ENCODE measurements at regions not wholly inside any gene's neighbourhood (a gene's known extent, or its start where the extent isn't known, plus 50 kb on each side); places are given as distances from the start of the nearest gene placed in this dataset.

DNA sequence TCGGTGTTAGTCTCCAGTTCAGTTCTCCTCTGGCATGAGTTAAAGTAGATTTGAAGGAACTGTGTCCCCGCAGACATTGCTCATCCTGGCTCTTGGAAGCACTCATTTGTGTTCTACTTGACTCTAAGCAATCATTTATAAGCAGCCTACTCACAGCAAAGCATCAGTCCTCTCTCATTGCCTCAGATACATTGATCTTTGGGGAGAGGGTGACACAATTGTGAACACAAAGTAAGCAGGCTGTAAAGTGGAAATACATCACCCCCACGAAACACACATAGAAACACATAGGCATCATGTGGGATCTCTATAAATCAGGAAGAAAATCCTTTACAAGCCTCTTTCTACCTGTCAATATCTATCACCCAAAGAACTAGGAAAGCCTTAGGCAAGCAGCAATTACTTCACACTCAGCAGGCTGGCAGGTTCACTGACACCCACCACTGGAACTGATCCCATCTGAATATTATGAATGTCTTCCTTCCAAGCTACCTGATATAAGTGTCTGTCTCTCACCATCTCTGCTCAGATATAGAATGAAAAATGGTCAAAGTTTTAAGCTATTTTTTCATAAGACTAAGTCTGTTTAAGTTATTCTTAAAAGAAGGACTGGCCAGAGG lies 675.8 kb downstream of the HACE1 start:
- no peak overlapping the region for H3K27ac ChIP-seq
- no peak for TF ChIP-seq POLR2A (IDR thresholded peaks at IDR 0.05)
- TF ChIP-seq, protein P1, sequence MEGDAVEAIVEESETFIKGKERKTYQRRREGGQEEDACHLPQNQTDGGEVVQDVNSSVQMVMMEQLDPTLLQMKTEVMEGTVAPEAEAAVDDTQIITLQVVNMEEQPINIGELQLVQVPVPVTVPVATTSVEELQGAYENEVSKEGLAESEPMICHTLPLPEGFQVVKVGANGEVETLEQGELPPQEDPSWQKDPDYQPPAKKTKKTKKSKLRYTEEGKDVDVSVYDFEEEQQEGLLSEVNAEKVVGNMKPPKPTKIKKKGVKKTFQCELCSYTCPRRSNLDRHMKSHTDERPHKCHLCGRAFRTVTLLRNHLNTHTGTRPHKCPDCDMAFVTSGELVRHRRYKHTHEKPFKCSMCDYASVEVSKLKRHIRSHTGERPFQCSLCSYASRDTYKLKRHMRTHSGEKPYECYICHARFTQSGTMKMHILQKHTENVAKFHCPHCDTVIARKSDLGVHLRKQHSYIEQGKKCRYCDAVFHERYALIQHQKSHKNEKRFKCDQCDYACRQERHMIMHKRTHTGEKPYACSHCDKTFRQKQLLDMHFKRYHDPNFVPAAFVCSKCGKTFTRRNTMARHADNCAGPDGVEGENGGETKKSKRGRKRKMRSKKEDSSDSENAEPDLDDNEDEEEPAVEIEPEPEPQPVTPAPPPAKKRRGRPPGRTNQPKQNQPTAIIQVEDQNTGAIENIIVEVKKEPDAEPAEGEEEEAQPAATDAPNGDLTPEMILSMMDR (IDR thresholded peaks at IDR 0.05): no peak

DNA sequence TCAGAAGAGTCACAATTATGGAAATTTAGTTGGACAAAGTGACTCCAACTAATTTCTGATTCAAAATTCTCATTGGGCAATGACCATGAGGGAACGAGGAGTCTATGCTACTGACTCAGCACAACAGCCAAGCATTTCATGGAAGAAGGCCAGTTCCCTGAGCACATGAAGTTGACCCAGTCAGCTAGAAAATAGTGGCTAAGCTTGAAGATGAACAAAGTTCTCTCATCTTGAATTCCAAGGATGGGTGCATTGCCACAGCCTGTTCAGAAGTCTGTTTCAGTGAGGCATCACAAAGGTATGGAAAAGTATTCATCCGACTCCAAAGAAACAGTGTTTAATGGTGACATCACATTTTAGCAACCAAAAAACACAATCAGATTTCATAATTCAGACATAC lies 676.9 kb downstream of the HACE1 start:
- no peak overlapping the region for H3K4me3 ChIP-seq
- no peaks in the 10 kb centered on the region for H3K27me3 ChIP-seq
- WGBS, 2 donors: 64 to 77% methylated on average over 2 of the region's 2 CpGs
- no peak for DNase-seq
- TF ChIP-seq, protein P1 (IDR thresholded peaks at IDR 0.05): no peak
- TF ChIP-seq POLR2A (IDR thresholded peaks at IDR 0.05): no peak
- no peaks in the 10 kb centered on the region for H3K36me3 ChIP-seq (ENCODE audit: low read depth, missing control alignments)
- H3K4me1 ChIP-seq: no peaks in the 10 kb centered on the region
- H3K27ac ChIP-seq: no peak overlapping the region
- no peaks in the 10 kb centered on the region for H3K9me3 ChIP-seq
- intact Hi-C loops (cut with DNase I; ENCODE audit: low total_unique reads): no loop called here

More for the DNA sequence above, 675.8 kb downstream of the HACE1 start:
- H3K36me3 ChIP-seq (ENCODE audit: low read depth, missing control alignments): no peaks in the 10 kb centered on the region
- H3K4me3 ChIP-seq: no peak overlapping the region
- intact Hi-C loops (cut with DNase I; ENCODE audit: low total_unique reads): no loop called here
- H3K4me1 ChIP-seq: no peaks in the 10 kb centered on the region
- H3K27me3 ChIP-seq: no peaks in the 10 kb centered on the region
- WGBS, 2 donors: 83 to 86% methylated on average over 3 of the region's 3 CpGs
- no peaks in the 10 kb centered on the region for H3K9me3 ChIP-seq
- no peak for DNase-seq

DNA sequence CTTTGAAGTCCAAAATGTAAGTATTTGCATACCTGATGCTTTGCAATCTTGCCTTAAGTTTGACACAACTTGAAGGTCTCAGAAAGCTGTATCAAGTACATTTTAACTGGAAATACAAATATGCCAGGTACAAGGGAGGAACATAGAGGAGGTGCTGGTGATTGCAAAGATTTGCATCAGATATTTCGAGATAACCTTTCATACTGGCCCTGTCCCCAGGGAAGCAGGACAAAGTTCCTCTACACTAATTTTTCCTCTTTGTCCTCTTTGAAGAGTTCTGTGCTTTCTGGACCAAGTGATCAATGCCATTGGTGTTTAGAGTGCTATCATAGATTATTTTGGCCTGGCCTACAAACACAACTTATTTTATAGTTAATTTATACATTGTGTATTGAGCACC lies 686.1 kb downstream of the HACE1 start:
- TF ChIP-seq POLR2A (IDR thresholded peaks at IDR 0.05): no peak
- TF ChIP-seq, protein P1 (IDR thresholded peaks at IDR 0.05): no peak

DNA sequence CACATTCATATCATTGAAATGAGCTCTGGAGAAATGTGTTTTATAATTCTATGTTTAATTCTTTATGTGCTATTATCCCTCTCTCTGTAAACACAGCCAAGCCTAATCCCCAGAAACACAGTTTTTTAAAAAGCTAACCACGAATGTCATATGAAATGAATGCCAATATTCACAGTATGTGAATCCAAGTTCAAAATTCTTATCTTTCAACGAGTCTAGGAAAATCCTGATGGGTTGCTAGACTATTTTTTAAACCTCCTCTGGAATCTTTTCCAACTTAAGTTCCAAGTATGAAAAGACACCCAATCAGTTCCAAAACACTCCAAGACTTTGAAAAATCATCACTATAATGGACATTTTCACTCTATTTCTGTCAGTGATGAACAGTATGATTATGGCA lies 689.3 kb downstream of the HACE1 start:
- no peak for TF ChIP-seq POLR2A (IDR thresholded peaks at IDR 0.05)
- TF ChIP-seq, protein P1 (IDR thresholded peaks at IDR 0.05): no peak
- no peaks in the 10 kb centered on the region for H3K27me3 ChIP-seq
- no peak overlapping the region for H3K27ac ChIP-seq
- H3K9me3 ChIP-seq: no peaks in the 10 kb centered on the region
- intact Hi-C loops (cut with DNase I; ENCODE audit: low total_unique reads): no loop called here
- WGBS, 2 donors: 44 to 45% methylated on average over 2 of the region's 2 CpGs
- H3K4me1 ChIP-seq: no peaks in the 10 kb centered on the region
- no peak for DNase-seq
- H3K36me3 ChIP-seq (ENCODE audit: low read depth, missing control alignments): no peaks in the 10 kb centered on the region
- H3K4me3 ChIP-seq: no peak overlapping the region

More for the DNA sequence above, 686.1 kb downstream of the HACE1 start:
- Histone ChIP-seq H3K36me3 (ENCODE audit: low read depth, missing control alignments) (no peaks in the 10 kb centered on the region), H3K4me3 (no peak overlapping the region), H3K27me3 (no peaks in the 10 kb centered on the region), H3K4me1 (no peaks in the 10 kb centered on the region), H3K27ac (no peak overlapping the region), H3K9me3 (no peaks in the 10 kb centered on the region)
- intact Hi-C loops (cut with DNase I; ENCODE audit: low total_unique reads): no loop called here
- no peak for DNase-seq
- WGBS, 2 donors: 86 to 88% methylated on average over 1 of the region's 1 CpG

DNA sequence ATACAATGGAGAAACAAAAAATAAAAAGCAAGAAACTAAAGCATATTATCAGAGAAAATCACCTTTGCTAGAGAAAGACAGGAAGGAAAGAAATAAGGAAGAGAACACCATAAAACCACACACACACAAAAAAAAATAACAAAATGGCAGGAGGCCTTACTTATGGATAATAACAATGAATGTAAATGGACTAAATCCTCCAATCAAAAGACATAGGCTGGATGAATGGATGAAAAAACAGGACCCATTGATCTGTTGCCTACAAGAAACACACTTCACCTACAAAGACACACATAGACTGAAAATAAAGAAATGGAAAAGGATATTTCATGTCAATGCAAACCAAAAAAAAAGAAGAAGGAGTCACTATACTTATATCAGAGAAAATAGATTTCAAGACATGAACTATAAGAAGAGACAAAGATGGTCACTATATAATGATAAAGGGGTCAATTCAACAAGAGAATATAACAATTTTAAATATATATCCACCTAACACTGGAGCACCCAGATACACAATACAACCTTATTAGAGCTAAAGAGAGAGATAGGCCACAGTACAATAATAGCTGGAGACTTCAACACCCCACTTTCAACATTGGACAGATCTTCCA lies 693.6 kb downstream of the HACE1 start:
- no peak overlapping the region for H3K4me3 ChIP-seq
- no peak for TF ChIP-seq POLR2A (IDR thresholded peaks at IDR 0.05)
- TF ChIP-seq, protein P1 (IDR thresholded peaks at IDR 0.05): no peak
- H3K27ac ChIP-seq: no peak overlapping the region
- no peaks in the 10 kb centered on the region for H3K9me3 ChIP-seq
- no peaks in the 10 kb centered on the region for H3K36me3 ChIP-seq (ENCODE audit: low read depth, missing control alignments)
- no peaks in the 10 kb centered on the region for H3K4me1 ChIP-seq
- intact Hi-C loops (cut with DNase I; ENCODE audit: low total_unique reads): no loop called here
- H3K27me3 ChIP-seq: no peaks in the 10 kb centered on the region
- DNase-seq: no peak

Data from testis (tissue), 2 donors.